GM12873 (cell line): ENCODE measurements at regions not wholly inside any gene's neighbourhood (a gene's known extent, or its start where the extent isn't known, plus 50 kb on each side); places are given as distances from the start of the nearest gene placed in this dataset.

ENCODE experiments used
- CTCF ChIP-seq: IDR thresholded peaks from 2 replicates; pipeline ENCODE4 v1.5.1; 2012; ENCODE audit warnings: low read depth, mild to moderate bottlenecking, moderate library complexity, low read length, control low read depth; ENCODE audit not compliant: insufficient read depth; ENCODE audit errors: missing control alignments

GRCh38 chr5:164359260-164360255, 854.1 kb downstream of the MAT2B start:
- no peak for TF ChIP-seq CTCF

GRCh38 chr5:164360589-164360988, 855.2 kb downstream of the MAT2B start:
- no peak for TF ChIP-seq CTCF

GRCh38 chr5:164361986-164362385, 856.6 kb downstream of the MAT2B start:
- no peak for TF ChIP-seq CTCF

DNA sequence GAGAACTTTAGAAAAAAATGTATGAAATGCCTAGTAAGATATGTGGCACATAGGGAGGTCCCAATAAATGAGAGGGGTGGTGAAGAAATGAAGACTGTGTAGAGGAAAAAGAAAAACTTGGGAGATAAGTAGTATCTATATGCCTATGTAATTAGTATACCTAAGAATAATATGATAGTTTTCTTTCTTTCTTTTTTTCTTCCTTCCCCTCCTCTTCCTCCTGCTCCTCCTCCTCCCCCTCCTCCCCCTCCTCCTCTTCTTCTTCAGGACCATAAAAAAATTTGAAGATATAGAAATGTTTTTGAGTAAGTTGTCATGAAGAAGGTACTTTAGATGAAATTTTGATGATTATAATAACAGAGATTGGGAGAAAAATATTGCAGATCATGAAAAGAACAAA, 857.4 kb downstream of the MAT2B start:
- no peak for TF ChIP-seq CTCF

- TF ChIP-seq CTCF = no peak
Measured at GRCh38 chr5:164364237-164365208, 859.1 kb downstream of the MAT2B start.

GRCh38 chr5:164370841-164371240, 865.4 kb downstream of the MAT2B start:
- TF ChIP-seq CTCF = no peak

- no peak for TF ChIP-seq CTCF
Measured at GRCh38 chr5:164372892-164373291, 867.5 kb downstream of the MAT2B start.
